ENCODE measurements at regions not wholly inside any gene's neighbourhood (a gene's known extent, or its start where the extent isn't known, plus 50 kb on each side); places are given as distances from the start of the nearest gene placed in this dataset.

- TF ChIP-seq CTCF (optimal IDR thresholded peaks at IDR 0.05 in 1 of 3, IDR thresholded peaks at IDR 0.05 in 1 of 3, conservative IDR thresholded peaks at IDR 0.05 in 1 of 3; ENCODE audit: extremely low read depth in 1 of 3, insufficient read depth in 2 of 3, low read length in 3 of 3), result no peak
- TF ChIP-seq EZH2 (IDR thresholded peaks at IDR 0.05; ENCODE audit: low read length), result no peak
Observed at GRCh38 chr10:62721687-62722086, 82.8 kb upstream of the ADO start.
